Small intestine (tissue), 7 donors: ENCODE measurements at regions not wholly inside any gene's neighbourhood (a gene's known extent, or its start where the extent isn't known, plus 50 kb on each side); places are given as distances from the start of the nearest gene placed in this dataset.
A peak's percentile ranks its signal among the peaks of the same experiment; 100 is the strongest.

Source experiments
- DNase-seq, 2 donors: peaks; one replicate each; pipeline versions ENCODE4 v3.0.0 to v3.0.0-alpha.2; 2013
- FAIRE-seq: peaks from 2 replicates; lab custom pipeline; 2012; peaks lifted over from hg19 to GRCh38; lab: Jason Lieb, UNC
- H3K27ac ChIP-seq, 3 donors: one replicate each; pipeline ENCODE4 v1.5.1; 2013; ENCODE audit warnings: low read length in 2 of 3, mild to moderate bottlenecking in 2 of 3, control low read depth in 1 of 3, inconsistent platforms in 1 of 3, low read depth in 1 of 3, moderate library complexity in 1 of 3
- H3K27me3 ChIP-seq, 3 donors: one replicate each; pipeline ENCODE4 v1.6.1; 2013; ENCODE audit warnings: low read length in 3 of 3, inconsistent platforms in 1 of 3; ENCODE audit not compliant: control insufficient read depth in 3 of 3, insufficient read depth in 3 of 3
- H3K36me3 ChIP-seq, 3 donors: one replicate each; pipeline ENCODE4 v1.6.1; 2013; ENCODE audit warnings: low read length in 3 of 3, inconsistent platforms in 1 of 3, low read depth in 1 of 3, mild to moderate bottlenecking in 1 of 3, moderate library complexity in 1 of 3; ENCODE audit not compliant: control insufficient read depth in 3 of 3, insufficient read depth in 2 of 3
- H3K4me1 ChIP-seq, 3 donors: one replicate each; pipeline ENCODE4 v1.6.1; 2013; ENCODE audit warnings: low read length in 2 of 3, inconsistent platforms in 1 of 3, low read depth in 1 of 3, mild to moderate bottlenecking in 1 of 3, moderate library complexity in 1 of 3; ENCODE audit not compliant: control insufficient read depth in 3 of 3, insufficient read depth in 2 of 3
- H3K4me3 ChIP-seq, 3 donors: one replicate each; pipeline ENCODE4 v1.5.1; 2013; ENCODE audit warnings: low read length in 3 of 3, control low read depth in 1 of 3, inconsistent platforms in 1 of 3, low read depth in 1 of 3, mild to moderate bottlenecking in 1 of 3, moderate library complexity in 1 of 3
- H3K9me3 ChIP-seq, 2 donors: one replicate each; pipeline ENCODE4 v1.6.1; 2013; ENCODE audit warnings: low read depth in 1 of 2, low read length in 1 of 2; ENCODE audit not compliant: control insufficient read depth in 2 of 2, insufficient read depth in 1 of 2
- WGBS, 3 donors: extraction: QIAGEN DNeasy Blood & Tissue Kit; methylation state at CpG; one replicate each; pipeline ENCODE4 v1.1.7; 2013; 5-methylcytosine and 5-hydroxymethylcytosine counted together
- donor health status: healthy with polysubstance abuse.
- donor health status: control.
- donor health status: control.
- donor health status: Bipolar disorder and iron deficiency.
- donor health status: healthy.

DNA sequence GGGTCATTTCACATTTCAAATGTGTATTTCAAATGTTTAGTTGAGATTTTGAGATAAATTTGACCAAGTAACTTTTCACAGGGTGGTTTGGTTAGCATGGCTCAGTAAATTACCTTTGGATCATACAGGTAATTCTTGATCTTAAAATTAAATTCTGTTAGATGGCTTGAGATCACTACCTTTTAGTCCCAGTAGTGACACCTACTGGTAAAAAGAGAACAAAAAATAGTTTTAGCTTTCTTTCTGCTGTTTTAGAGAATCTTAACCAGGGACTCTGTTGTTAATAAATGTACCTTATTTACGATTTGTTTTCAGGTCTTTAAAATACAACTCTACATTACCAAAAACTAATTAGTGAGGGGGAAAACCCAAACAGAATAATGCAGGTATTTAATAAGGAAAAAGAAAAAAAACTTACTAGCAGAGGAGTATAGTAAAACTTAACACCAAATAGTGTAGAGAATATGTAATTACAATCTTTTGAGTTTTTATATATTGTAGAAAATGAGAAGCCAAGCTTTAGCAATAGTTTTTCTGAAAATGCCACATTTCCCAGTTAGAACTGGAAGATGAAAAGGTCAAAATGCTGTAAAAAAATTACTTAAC is 620.3 kb upstream of the AGTR1 start:
- H3K36me3 ChIP-seq: no peaks in the 10 kb centered on the region
- H3K4me3 ChIP-seq: no peak overlapping the region
- WGBS, 3 donors: 5 to 15% (median 10%) methylated on average over 1 of the region's 1 CpG
- H3K27me3 ChIP-seq: no peaks in the 10 kb centered on the region
- no peaks in the 10 kb centered on the region for H3K9me3 ChIP-seq
- DNase-seq (peak; percentile 4 to 13), FAIRE-seq (no peak)
- no peak overlapping the region for H3K27ac ChIP-seq
- H3K4me1 ChIP-seq: no peaks in the 10 kb centered on the region

GRCh38 chr3:148077965-148078364 is 619.7 kb upstream of the AGTR1 start:
- H3K9me3 ChIP-seq: no peaks in the 10 kb centered on the region
- no peaks in the 10 kb centered on the region for H3K36me3 ChIP-seq
- no peaks in the 10 kb centered on the region for H3K27me3 ChIP-seq
- FAIRE-seq: no peak
- H3K4me3 ChIP-seq: no peak overlapping the region
- 56 to 78% (median 71%) methylated on average over 2 of the region's 2 CpGs for WGBS, 3 donors
- no peak for DNase-seq
- H3K27ac ChIP-seq: no peak overlapping the region
- no peaks in the 10 kb centered on the region for H3K4me1 ChIP-seq

DNA sequence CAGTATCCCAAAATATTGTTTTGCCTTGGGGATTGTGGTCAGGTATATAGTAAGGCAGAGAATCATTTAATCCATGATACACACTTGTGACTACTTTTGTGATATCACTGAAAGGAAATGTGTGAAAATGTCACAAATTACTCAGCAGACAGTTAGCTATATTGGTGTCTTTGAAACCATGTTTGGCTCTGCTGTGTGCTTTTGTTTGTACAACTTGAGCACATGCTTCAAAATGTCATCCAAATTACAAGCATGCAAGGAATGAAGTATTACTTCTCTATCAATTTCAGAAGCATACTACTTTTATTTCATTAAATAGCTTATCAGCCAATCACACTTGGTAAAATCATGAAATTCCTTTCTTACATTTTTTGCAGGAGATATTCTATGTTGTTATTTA is 619.0 kb upstream of the AGTR1 start:
- H3K36me3 ChIP-seq: no peaks in the 10 kb centered on the region
- no peak overlapping the region for H3K27ac ChIP-seq
- no peak for DNase-seq
- H3K4me3 ChIP-seq: no peak overlapping the region
- H3K9me3 ChIP-seq: no peaks in the 10 kb centered on the region
- no peaks in the 10 kb centered on the region for H3K4me1 ChIP-seq
- no peaks in the 10 kb centered on the region for H3K27me3 ChIP-seq
- no peak for FAIRE-seq

- WGBS, 3 donors: 68 to 80% (median 74%) methylated on average over 6 of the region's 6 CpGs
- no peak for FAIRE-seq
These were observed 618.3 kb upstream of the AGTR1 start for GRCh38 chr3:148079370-148079769.

GRCh38 chr3:148081926-148082325 is 615.8 kb upstream of the AGTR1 start:
- DNase-seq (no peak), FAIRE-seq (no peak)
- H3K36me3 ChIP-seq: no peaks in the 10 kb centered on the region
- no peaks in the 10 kb centered on the region for H3K9me3 ChIP-seq
- no peaks in the 10 kb centered on the region for H3K27me3 ChIP-seq
- H3K4me1 ChIP-seq: no peaks in the 10 kb centered on the region
- H3K27ac ChIP-seq: no peak overlapping the region
- WGBS, 3 donors: 86 to 100% (median 96%) methylated on average over 1 of the region's 1 CpG
- H3K4me3 ChIP-seq: no peak overlapping the region

More at GRCh38 chr3:148079370-148079769, 618.3 kb upstream of the AGTR1 start:
- H3K9me3 ChIP-seq: no peaks in the 10 kb centered on the region
- H3K27ac ChIP-seq: no peak overlapping the region
- H3K36me3 ChIP-seq: no peaks in the 10 kb centered on the region
- H3K4me3 ChIP-seq: no peak overlapping the region
- no peak for DNase-seq
- H3K27me3 ChIP-seq: no peaks in the 10 kb centered on the region
- H3K4me1 ChIP-seq: no peaks in the 10 kb centered on the region

- no peak for FAIRE-seq
- no peak for DNase-seq
- no peak overlapping the region for H3K4me3 ChIP-seq
- 64 to 76% (median 67%) methylated on average over 4 of the region's 4 CpGs for WGBS, 3 donors
- H3K27me3 ChIP-seq: no peaks in the 10 kb centered on the region
- H3K27ac ChIP-seq: no peak overlapping the region
- H3K36me3 ChIP-seq: no peaks in the 10 kb centered on the region
- no peaks in the 10 kb centered on the region for H3K9me3 ChIP-seq
- no peaks in the 10 kb centered on the region for H3K4me1 ChIP-seq
These were observed 615.0 kb upstream of the AGTR1 start for GRCh38 chr3:148082506-148083280.

GRCh38 chr3:148083526-148084182 is 614.0 kb upstream of the AGTR1 start:
- Histone ChIP-seq H3K9me3 (no peaks in the 10 kb centered on the region), H3K27me3 (no peaks in the 10 kb centered on the region), H3K36me3 (no peaks in the 10 kb centered on the region), H3K4me1 (no peaks in the 10 kb centered on the region), H3K4me3 (no peak overlapping the region), H3K27ac (no peak overlapping the region)
- DNase-seq (no peak), FAIRE-seq (no peak)
- 39 to 57% (median 54%) methylated on average over 8 of the region's 8 CpGs for WGBS, 3 donors

DNA sequence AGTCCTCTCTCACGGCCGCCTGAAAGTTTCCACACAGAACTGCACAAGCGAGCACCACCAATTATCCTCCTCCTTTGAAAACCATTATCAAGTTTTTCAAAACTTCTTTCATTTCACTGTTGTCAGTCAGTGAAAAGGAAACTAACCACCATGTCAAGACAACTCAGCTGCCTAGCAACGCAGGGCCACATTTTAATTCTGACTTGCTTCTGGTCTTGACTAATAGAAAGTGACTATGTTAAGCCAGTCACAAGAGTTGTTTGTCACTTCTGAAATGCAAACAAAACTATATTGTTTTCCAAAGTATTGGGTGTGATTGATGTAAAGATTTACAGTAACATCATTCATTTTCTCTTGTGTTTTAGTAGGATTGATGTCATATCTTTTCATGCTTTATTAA is 612.8 kb upstream of the AGTR1 start:
- no peaks in the 10 kb centered on the region for H3K36me3 ChIP-seq
- H3K27me3 ChIP-seq: no peaks in the 10 kb centered on the region
- 67 to 74% (median 68%) methylated on average over 4 of the region's 4 CpGs for WGBS, 3 donors
- H3K4me1 ChIP-seq: no peaks in the 10 kb centered on the region
- no peak for DNase-seq
- FAIRE-seq: no peak
- no peak overlapping the region for H3K4me3 ChIP-seq
- H3K9me3 ChIP-seq: no peaks in the 10 kb centered on the region
- H3K27ac ChIP-seq: no peak overlapping the region
